PC-9 (cell line): ENCODE measurements at regions not wholly inside any gene's neighbourhood (a gene's known extent, or its start where the extent isn't known, plus 50 kb on each side); places are given as distances from the start of the nearest gene placed in this dataset.

Experiments
- EZH2 ChIP-seq: fragments of 200-600 bp; sonication (generic); IDR thresholded peaks from 2 replicates; pipeline ENCODE4 v1.8.0; 2017; ENCODE audit warnings: antibody characterized with exemption, low read depth
- TF ChIP-seq, protein P1 (sequence below): fragments of 200-600 bp; sonication (generic); conservative IDR thresholded peaks from 2 replicates; pipeline ENCODE4 v1.6.1; 2017; ENCODE audit warnings: mixed run types, antibody characterized with exemption, mild to moderate bottlenecking, moderate library complexity

DNA sequence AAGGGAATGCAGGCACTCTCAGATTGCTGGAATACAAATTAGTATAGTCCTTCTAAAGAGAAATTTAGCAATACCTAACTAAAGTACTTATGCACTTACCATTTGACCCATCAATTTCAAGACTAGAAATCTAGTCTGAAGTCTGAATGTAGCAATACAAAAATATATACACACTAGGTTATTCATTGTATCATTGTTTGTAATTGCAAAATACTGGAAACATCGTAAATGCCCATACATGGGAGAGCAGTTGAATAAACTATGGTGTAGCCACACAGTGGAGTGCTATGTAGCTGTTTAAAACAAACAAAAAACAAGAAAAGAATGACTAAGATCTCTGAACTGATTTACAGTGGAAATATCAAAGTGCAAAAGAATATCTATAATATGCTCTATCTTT is 346.4 kb downstream of the ZNF674 start:
- TF ChIP-seq, protein P1, sequence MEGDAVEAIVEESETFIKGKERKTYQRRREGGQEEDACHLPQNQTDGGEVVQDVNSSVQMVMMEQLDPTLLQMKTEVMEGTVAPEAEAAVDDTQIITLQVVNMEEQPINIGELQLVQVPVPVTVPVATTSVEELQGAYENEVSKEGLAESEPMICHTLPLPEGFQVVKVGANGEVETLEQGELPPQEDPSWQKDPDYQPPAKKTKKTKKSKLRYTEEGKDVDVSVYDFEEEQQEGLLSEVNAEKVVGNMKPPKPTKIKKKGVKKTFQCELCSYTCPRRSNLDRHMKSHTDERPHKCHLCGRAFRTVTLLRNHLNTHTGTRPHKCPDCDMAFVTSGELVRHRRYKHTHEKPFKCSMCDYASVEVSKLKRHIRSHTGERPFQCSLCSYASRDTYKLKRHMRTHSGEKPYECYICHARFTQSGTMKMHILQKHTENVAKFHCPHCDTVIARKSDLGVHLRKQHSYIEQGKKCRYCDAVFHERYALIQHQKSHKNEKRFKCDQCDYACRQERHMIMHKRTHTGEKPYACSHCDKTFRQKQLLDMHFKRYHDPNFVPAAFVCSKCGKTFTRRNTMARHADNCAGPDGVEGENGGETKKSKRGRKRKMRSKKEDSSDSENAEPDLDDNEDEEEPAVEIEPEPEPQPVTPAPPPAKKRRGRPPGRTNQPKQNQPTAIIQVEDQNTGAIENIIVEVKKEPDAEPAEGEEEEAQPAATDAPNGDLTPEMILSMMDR: no peak
- no peak for TF ChIP-seq EZH2
